Sigmoid colon (tissue), 6 donors: ENCODE measurements at regions not wholly inside any gene's neighbourhood (a gene's known extent, or its start where the extent isn't known, plus 50 kb on each side); places are given as distances from the start of the nearest gene placed in this dataset.

Experiments
- DNase-seq: peaks from one replicate; pipeline ENCODE4 v3.0.0-alpha.2; 2019
- H3K27ac ChIP-seq, 4 donors: fragments of 200-600 bp; sonication (generic); one replicate each; pipeline ENCODE4 v1.5.1; 2016 to 2019; ENCODE audit warnings: mild to moderate bottlenecking in 1 of 4
- H3K27me3 ChIP-seq, 3 donors: fragments of 200-600 bp; sonication (generic); one replicate each; pipeline ENCODE4 v1.5.1; 2019; ENCODE audit warnings: mild to moderate bottlenecking in 1 of 3
- H3K36me3 ChIP-seq, 4 donors: fragments of 200-600 bp; sonication (generic); one replicate each; pipeline ENCODE4 v1.5.1; 2016 to 2019
- H3K4me1 ChIP-seq, 4 donors: fragments of 200-600 bp; sonication (generic); one replicate each; pipeline ENCODE4 v1.5.1; 2017 to 2019
- H3K4me3 ChIP-seq, 4 donors: fragments of 200-600 bp; sonication (generic); one replicate each; pipeline ENCODE4 v1.5.1; 2017 to 2019; ENCODE audit warnings: mild to moderate bottlenecking in 2 of 4, moderate library complexity in 1 of 4
- H3K9me3 ChIP-seq, 4 donors: fragments of 200-600 bp in 3 of 4; sonication (generic) in 3 of 4; one replicate each; pipeline versions ENCODE4 v1.5.1 to v1.6.1; 2013 to 2019
- EP300 ChIP-seq, 4 donors: sonication (generic); formaldehyde crosslinking; IDR thresholded peaks; one replicate each; pipeline ENCODE4 v1.6.1; 2017; ENCODE audit warnings: antibody characterized with exemption in 4 of 4
- POLR2A ChIP-seq, 2 donors: fragments of 450-650 bp; IDR thresholded peaks; one replicate each; pipeline ENCODE4 v1.6.1; 2016; ENCODE audit warnings: antibody characterized with exemption in 2 of 2, mild to moderate bottlenecking in 2 of 2, moderate library complexity in 2 of 2
- POLR2AphosphoS5 ChIP-seq, 4 donors: sonication (generic); formaldehyde crosslinking; IDR thresholded peaks; one replicate each; pipeline ENCODE4 v1.6.1; 2017; ENCODE audit warnings: antibody characterized with exemption in 4 of 4
- WGBS, 2 donors: extraction: QIAGEN DNeasy Blood & Tissue Kit; methylation state at CpG; one replicate each; pipeline ENCODE4 v1.1.7; 2013; 5-methylcytosine and 5-hydroxymethylcytosine counted together
- intact Hi-C: fragments of 100-400 bp; cut with DNase I; formaldehyde crosslinking; loops from one replicate; pipeline ENCODE4 v1.15.1; 2023
- TF ChIP-seq, protein P1 (sequence below), 4 experiments: fragments of 450-650 bp in 3 of 4; fragments of 200-600 bp in 1 of 4; IDR thresholded peaks; one replicate each; pipeline ENCODE4 v1.5.1; 2016 to 2019; ENCODE audit warnings: antibody characterized with exemption in 4 of 4, mild to moderate bottlenecking in 3 of 4, moderate library complexity in 2 of 4
- donor health status: healthy with polysubstance abuse.
- donor health status: healthy.

GRCh38 chr2:190781604-190782198 lies 98.9 kb upstream of the GLS start:
- intact Hi-C loops = loop anchor here (2.0 kb wide), 2 partner anchors 23 to 249 kb away; no protein-coding TSS in a partner anchor
- whole genome bisulfite sequencing, 2 donors = 27 to 41% methylated on average over 4 of the region's 4 CpGs
- Histone ChIP-seq H3K36me3 (no peaks in the 10 kb centered on the region), H3K27me3 (no peaks in the 10 kb centered on the region), H3K9me3 (no peaks in the 10 kb centered on the region), H3K4me1 (peaks cover 0 to 10% (median 0%) of the 10 kb centered on the region in 4 donors), H3K27ac (no peak overlapping the region), H3K4me3 (no peak overlapping the region)
- TF ChIP-seq POLR2AphosphoS5 (IDR thresholded peaks at IDR 0.05) = no peak
- TF ChIP-seq, protein P1, sequence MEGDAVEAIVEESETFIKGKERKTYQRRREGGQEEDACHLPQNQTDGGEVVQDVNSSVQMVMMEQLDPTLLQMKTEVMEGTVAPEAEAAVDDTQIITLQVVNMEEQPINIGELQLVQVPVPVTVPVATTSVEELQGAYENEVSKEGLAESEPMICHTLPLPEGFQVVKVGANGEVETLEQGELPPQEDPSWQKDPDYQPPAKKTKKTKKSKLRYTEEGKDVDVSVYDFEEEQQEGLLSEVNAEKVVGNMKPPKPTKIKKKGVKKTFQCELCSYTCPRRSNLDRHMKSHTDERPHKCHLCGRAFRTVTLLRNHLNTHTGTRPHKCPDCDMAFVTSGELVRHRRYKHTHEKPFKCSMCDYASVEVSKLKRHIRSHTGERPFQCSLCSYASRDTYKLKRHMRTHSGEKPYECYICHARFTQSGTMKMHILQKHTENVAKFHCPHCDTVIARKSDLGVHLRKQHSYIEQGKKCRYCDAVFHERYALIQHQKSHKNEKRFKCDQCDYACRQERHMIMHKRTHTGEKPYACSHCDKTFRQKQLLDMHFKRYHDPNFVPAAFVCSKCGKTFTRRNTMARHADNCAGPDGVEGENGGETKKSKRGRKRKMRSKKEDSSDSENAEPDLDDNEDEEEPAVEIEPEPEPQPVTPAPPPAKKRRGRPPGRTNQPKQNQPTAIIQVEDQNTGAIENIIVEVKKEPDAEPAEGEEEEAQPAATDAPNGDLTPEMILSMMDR (IDR thresholded peaks at IDR 0.05) = peak; percentile 23 to 68 (median 54)
- DNase-seq = peak; percentile 71

DNA sequence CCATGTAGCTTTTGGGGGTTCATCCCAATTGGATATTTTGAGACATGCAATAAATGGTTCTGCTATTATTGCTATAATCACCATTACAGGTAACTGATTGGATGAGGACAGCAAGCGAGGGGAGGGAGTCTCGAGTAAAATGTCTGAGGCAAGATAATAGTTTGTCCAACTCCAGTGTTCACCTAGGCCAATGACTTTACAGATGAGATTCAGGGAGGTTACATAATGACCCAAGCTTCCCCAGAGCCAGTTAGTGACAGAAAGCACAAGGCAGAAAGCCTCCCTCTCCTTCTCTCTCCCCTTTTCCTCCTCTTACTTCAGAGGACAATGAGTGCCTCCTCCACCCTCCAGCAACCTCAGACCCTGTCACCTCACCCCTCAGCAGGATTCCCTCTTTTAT lies 98.4 kb upstream of the GLS start:
- no peak for DNase-seq
- H3K4me3 ChIP-seq = no peak overlapping the region
- no peaks in the 10 kb centered on the region for H3K27me3 ChIP-seq
- no peak for TF ChIP-seq EP300 (IDR thresholded peaks at IDR 0.05)
- TF ChIP-seq POLR2AphosphoS5 (IDR thresholded peaks at IDR 0.05) = no peak
- TF ChIP-seq POLR2A (IDR thresholded peaks at IDR 0.05) = no peak
- TF ChIP-seq, protein P1 (IDR thresholded peaks at IDR 0.05) = no peak
- intact Hi-C loops = no loop called here
- H3K27ac ChIP-seq = no peak overlapping the region
- peaks cover 0 to 10% (median 0%) of the 10 kb centered on the region in 4 donors for H3K4me1 ChIP-seq
- no peaks in the 10 kb centered on the region for H3K9me3 ChIP-seq
- H3K36me3 ChIP-seq = no peaks in the 10 kb centered on the region
- WGBS, 2 donors = 96% methylated on average over 2 of the region's 2 CpGs

DNA sequence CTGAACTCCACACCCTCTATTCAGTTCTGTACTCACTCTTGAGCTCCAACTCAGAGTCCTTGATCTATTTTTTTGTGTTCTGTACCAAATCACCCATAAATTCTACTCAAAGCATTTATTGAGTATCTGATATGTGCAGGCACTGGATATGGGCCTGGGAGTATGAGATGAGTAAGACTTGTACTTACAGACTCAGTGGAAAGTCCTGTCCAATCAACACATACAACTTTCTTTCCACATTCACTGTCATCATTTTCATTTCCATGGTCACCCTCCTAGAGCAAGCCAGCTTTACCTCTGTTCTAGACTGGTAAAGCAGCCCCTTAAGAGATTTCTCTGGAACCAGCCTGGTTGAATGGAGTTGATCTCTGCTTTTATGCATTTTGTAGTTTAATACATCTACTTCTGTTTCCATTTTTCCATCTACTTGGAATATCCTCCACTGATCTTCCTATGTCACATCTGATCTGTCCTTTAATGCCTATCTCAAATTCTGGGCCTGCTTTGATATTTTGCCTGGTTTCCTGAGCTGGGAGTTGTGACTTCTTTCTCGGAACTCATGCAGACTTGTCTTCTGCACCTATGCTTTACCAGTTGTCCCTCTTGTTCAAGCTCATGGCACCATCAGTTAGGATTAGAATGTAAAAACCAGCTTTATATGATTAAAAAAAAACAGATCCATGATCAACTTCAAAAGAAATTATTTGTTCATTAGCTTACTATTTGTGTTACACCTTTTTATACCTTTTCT lies 96.9 kb upstream of the GLS start:
- H3K9me3 ChIP-seq = no peaks in the 10 kb centered on the region
- intact Hi-C loops = no loop called here
- peaks cover 0 to 10% (median 0%) of the 10 kb centered on the region in 4 donors for H3K4me1 ChIP-seq
- H3K36me3 ChIP-seq = no peaks in the 10 kb centered on the region
- TF ChIP-seq, protein P1 (IDR thresholded peaks at IDR 0.05) = no peak
- TF ChIP-seq POLR2A (IDR thresholded peaks at IDR 0.05) = no peak
- no peaks in the 10 kb centered on the region for H3K27me3 ChIP-seq
- no peak overlapping the region for H3K4me3 ChIP-seq
- no peak for DNase-seq
- no peak overlapping the region for H3K27ac ChIP-seq
- 95 to 97% methylated on average over 1 of the region's 1 CpG for WGBS, 2 donors

DNA sequence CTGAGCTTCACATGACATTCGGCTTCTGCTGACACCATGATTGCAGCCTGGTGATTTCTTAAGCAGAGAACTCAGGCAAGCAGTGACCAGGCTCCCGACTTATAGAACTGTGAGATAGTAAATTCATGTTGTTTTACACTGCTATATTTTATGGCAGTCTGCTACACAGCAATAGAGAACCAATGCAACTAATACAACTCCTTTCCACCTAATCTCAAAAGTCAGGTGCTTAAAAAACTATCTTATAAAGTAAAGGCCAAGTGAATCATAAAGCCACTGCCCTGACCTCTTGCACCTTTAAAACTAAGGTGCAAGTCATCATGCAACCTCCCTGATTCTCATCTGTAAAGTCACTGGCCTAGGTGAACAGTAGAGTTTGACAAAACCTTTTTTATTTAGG lies 95.3 kb upstream of the GLS start:
- TF ChIP-seq EP300 (IDR thresholded peaks at IDR 0.05) = no peak
- TF ChIP-seq, protein P1 (IDR thresholded peaks at IDR 0.05) = no peak
- H3K36me3 ChIP-seq = no peaks in the 10 kb centered on the region
- no peak overlapping the region for H3K27ac ChIP-seq
- intact Hi-C loops = no loop called here
- H3K4me1 ChIP-seq = peaks cover 0 to 10% (median 0%) of the 10 kb centered on the region in 4 donors
- DNase-seq = no peak
- WGBS, 2 donors = 75 to 92% methylated on average over 2 of the region's 2 CpGs
- no peak overlapping the region for H3K4me3 ChIP-seq
- no peaks in the 10 kb centered on the region for H3K27me3 ChIP-seq
- no peaks in the 10 kb centered on the region for H3K9me3 ChIP-seq
